Kidney glomerular epithelial cell (primary cell): ENCODE measurements at regions not wholly inside any gene's neighbourhood (a gene's known extent, or its start where the extent isn't known, plus 50 kb on each side); places are given as distances from the start of the nearest gene placed in this dataset.

Source experiments
- DNase-seq: peaks from one replicate; lab custom pipeline; 2025; lab: John Stamatoyannopoulos, UW

DNA sequence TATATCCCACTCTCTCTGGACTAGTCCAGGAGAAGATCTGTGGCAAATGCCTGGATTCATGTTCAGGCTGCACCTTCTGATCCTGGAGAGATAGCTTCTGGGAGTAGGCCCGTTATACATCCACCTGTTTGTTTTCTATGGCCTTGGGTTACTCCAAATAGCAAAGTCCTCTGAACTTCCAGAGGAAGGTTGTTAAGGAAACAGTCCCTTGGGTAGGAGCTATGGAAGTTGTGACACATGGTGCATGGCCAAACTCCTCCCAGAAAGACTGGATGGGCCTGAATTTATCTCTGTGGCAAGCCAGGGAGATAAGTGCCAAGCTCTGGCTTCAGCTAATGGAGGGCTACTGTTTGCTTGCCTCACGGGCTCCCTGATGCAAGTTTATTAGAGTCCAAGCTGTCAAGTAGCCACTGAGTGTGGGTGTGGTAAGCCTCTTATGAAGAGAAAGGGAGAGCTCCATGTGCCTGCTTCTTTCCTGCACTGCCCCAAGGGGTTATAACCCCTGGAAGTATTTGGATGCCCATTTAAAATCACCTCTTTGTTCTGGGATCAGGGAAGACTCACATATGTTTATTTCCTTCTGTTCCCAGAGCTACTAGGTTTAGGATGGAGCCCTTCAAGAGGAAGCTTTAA lies 328.7 kb upstream of the ATP11B start:
- no peak for DNase-seq

DNA sequence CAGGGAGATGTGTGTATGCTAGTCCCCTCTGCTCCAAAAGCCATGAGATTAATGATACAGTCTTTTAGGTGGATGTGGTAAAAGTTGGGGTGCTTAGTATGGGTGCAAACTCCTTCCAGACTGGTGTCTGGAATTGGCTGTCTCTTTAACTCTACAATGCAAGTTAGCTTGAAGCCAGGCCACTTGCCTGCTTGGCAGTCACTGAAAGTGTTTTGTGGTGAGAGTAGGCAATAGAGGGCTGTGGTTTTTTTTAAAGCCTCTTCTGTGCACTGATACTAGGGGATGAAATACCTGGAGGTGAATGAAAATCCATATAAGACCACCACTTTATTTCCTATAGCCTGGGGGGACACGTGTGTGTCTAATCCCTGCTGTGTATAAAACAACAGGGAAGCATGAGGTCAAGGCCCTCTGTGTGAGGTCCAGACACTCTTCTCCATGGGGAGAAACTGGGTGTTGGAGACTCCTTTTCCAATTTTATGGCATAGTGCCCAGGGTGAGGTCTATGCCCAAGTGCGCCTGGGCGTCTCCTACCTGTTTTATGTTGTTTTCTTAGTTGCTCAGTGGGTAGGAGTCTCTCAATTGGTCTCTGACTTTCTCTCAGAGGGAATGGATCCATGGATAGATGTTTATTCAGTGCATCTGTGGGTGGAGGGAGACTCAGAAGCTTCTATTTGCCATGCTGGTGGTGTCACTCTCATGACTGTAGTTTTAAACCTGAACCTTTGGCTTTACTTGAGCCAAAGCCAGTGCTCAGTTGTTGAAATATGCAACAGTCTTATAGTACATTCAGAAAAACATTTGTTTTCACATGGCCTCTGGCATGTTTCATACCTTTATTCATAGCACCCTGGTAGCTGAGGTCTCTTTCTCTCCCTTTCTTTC lies 327.8 kb upstream of the ATP11B start:
- DNase-seq = no peak

GRCh38 chr3:182469086-182469485 lies 324.2 kb upstream of the ATP11B start:
- peak; percentile 8 for DNase-seq

- DNase-seq = no peak
These were observed 323.1 kb upstream of the ATP11B start for GRCh38 chr3:182470187-182470586.

- no peak for DNase-seq
These were observed 320.1 kb upstream of the ATP11B start for GRCh38 chr3:182473191-182473710.

DNA sequence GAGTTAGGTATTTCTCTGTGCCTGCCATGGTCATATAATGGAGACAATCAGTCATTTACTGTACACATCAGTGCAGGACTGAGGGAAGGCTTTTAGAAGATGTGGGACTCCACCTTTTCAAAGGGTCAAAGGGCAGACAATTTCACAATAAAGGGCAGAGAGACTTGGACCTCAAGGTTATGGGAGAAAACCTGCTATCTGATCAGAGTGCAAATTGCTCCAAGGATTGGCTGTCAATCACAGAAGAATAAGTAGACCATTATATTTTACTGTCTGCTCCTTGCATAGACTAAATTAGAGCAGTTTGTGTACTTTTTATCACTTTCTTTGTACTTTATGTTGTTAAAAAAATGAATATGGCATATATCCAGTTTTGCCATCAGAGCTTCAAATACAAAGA lies 314.9 kb upstream of the ATP11B start:
- no peak for DNase-seq

DNA sequence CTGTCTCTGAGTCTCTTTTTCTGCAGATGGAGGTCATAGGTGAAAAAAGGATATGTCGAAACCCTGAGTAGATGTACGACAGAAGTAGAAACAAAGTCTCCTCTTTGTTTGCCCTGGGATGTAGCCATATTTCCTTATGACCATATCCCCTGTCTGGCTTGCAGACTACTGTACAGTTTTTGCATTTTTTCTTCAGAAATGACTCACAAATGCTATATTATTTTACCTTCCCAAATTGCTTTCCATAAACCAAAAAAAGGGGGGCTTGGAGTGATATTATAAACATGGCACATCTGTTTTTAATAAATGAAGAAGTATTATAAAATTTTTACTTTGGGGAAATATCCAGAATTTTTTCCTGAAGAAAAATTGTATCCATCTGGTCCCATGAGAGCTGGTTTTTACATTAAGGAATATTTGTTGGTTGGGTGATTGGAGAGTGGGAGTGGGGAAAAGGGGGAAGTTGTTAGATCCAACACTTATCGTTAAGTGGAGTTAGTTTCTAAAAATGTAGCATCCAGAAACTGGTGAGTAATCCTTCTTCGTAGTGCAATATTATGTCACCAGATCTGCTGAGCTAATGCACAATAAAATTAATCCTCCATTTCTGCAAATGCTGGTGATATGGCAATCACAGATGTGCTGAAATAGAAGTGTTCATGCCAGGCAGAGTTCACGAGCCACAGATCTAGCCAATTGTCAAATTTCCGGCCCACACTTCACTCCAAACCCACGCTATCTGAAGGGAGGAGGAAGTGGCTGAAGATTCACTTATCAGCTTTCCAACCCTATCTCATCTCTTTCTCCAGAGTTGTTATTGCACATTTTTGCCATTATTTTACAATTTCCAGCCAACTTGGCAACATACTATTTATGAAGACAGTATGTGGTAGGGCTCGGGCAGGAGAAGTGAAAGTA lies 313.6 kb upstream of the ATP11B start:
- no peak for DNase-seq

- DNase-seq = no peak
These were observed 310.6 kb upstream of the ATP11B start for GRCh38 chr3:182482705-182483104.

DNA sequence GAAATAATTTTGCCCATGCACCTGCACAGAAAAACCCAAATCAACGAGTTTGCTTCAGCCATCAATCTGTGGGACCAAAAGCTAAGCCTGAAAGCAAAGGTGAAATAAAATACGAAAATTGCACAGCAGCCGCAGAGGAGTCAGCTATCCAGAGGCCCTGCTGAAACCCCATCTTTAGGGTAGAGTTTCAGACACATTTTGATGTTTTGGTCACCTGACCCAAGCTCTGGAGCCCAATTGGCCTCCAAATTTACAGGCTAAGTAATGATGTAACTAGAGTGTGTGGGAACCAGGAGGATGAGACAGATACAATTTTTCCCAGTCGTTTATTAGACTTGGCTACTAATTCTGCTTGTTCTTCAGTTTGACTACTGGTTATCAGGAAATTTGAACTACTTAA lies 308.6 kb upstream of the ATP11B start:
- DNase-seq = no peak

DNA sequence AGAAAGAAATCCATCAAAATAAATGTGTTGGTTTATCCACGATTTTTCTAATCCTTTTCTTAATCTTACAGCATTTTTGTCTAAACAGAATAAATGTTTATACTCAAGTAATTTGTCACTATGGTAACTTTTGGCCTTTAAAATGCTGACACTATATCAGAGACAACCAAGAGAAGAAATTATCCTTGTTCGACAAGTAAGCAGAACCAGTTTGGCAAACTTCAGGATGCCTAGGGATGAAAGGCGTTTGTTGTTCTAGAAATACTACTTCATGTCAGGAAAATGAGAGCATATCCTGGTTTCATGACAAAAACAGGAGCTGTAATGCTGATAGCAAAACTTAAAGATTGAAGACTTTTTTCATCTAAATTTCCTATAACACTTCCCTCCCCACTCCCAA lies 308.0 kb upstream of the ATP11B start:
- no peak for DNase-seq

DNA sequence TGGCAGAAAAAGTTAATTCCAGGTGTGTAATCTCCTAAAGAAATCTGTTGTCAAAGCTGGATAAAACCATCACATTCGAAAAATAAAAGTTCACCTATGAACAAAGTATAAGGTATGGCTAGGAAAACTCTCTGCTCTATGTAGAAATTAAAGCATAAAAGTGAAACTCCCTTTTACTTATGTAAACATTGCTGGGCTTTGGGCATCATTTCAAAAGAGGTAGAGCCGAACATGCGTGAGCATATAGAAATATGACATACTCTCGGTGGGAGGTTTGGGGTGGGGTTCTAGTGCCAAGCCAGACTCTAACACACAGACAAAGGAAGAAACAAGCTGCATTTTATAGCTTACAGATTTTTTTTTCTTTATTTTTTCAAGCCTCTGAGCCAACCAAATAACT lies 306.8 kb upstream of the ATP11B start:
- no peak for DNase-seq

DNA sequence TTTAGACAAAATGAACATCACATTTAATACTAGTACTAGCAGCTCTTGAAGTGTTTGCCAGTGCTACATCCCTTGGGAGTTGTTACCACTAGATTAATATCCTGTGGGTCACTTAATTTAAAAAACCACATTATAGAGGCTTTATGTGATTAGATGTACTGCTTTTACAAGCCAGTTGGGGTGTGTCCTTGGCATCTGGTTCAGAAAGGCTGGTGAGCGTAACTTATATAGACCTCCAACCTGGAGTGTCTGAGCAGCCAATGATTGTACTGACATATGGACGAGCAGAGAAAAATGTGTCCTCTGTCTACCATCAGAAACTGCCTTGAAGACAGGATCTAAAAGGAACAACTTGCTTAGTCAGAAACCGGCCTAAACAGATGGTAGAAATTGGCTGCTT lies 306.2 kb upstream of the ATP11B start:
- no peak for DNase-seq

DNA sequence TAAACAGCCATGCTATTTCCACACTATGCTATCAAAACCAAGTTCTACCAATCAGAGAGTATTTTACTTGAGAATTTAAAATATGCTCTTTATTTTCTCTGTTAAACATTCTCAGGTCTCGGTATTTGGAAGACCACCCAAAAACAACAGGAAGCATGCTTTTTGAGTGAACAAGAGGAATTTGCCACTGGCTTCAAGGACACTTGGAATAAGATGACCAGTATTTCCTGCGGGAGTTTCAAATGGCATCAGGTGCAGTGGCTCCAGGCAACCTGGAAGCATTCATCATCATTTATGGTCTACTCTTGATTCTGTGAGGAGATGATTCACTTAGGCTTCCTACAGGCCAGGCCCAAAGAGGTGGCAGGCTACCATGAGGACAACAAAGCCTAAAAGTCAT lies 305.7 kb upstream of the ATP11B start:
- no peak for DNase-seq

GRCh38 chr3:182490596-182491491 lies 302.5 kb upstream of the ATP11B start:
- peak; percentile 18 for DNase-seq

DNA sequence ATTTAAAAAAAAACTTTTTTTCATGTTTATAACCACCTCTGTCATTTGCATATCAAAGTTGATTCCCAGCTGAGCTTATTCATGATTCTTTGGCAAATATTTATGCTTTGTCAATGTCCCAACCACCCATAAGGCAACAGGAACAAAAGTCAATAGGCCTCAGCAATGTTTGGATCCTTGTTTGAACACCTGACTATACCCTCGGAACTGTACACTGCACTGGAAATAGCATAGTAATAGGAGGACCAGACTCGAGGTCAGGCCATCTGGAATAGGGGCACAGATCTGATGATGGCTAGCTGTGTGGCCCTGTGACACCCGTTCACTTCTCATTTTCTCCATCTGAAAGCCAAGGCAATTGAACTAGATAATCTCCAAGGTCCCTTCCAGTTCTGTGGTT lies 301.7 kb upstream of the ATP11B start:
- DNase-seq = no peak

DNA sequence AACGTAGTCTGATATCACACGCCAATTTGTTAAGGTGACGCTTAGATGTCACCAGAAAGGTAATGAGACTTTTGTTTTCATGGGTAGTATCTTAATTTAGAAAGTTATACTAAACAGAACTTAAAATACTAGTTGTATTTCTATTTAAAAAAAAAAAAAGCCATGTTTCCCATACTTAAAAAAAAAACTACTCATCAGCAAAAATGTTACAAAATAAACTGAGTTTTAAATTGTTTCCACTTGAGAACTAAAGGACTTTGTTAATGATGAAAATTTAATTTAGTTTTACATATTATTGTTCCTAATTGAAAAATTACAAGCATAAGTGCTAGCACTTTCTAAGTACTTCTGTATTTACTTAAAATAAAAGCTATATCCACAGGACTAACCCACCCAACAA lies 300.8 kb upstream of the ATP11B start:
- no peak for DNase-seq

- DNase-seq = no peak
These were observed 293.0 kb upstream of the ATP11B start for GRCh38 chr3:182500289-182500688.

- DNase-seq = no peak
These were observed 291.4 kb upstream of the ATP11B start for GRCh38 chr3:182501856-182502255.

DNA sequence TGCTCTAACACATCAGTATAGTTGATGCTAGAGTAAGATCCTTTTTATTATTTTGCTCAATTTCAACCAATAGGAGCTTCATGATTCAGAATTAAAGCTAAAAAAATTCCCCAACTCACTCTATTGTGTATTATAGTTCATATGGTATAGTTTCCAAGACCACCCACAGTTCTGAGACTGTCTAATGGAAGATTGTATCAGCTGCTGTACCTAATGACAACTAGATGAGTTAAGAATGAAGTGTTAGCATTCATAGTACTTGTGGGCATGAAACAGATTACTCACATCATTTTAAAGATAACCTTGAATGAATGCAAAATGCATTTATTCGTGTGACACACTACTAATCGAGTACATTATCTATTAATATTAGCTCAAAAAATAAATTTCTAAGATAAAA lies 289.9 kb upstream of the ATP11B start:
- no peak for DNase-seq

DNA sequence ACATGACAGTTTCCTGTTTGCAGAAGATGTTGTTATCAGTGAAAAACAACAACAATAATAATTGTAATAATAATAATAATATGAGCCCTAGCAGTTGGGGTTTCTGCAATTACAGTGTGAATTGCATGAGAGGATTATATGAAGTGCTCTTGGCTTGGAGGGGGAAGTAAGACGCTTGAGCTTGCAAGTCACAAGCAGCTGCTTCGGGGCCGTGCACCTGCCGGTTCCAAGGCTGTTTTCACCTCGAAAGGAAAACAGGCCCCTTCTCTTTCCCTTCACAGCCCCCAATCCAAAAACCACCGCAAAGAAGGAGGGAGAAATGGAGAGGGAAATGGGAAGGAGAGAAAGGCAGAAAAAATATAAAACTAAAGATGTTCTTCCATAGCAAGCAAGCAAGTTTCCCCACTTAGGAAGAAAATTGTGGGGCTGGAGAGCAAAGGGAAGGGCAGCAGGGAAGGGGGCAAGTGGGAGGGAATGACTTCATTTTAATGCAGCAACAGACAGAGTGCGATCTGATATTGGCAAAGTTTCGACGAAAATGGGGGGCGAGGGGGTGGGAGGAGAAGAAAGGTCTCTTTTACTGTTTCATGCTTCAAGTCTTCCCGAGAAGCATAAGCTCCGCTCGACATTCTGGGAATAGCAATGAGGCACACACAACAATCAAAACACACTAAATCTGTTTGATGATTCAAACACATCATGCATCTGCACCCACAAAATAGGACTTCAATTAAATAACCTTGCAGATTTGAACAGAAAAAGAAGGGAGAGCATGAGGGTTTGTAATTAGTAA lies 284.2 kb upstream of the ATP11B start:
- no peak for DNase-seq
